ENCODE measurements at regions not wholly inside any gene's neighbourhood (a gene's known extent, or its start where the extent isn't known, plus 50 kb on each side); places are given as distances from the start of the nearest gene placed in this dataset.

DNA sequence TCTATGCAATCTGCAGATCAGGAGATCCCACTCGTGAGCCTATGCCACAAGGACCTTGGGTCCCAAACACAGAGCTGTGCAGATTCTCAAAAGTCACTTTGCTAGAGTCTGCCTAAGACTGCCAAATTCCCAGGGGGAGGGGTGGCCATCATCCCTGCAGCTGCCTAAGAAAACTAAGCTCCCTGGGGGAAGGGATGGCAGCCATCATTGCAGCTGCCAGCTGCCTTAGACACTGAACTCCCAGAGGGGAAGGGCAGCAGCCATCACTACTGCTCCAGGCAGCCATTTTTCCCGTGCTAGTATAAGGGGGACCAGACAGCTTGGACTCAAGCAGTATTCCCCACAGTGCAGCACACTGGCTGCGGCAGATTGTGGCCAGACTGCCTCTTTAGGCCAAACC is 156.9 kb downstream of the NKX6-1 start:
- 6% methylated on average over 3 of the region's 3 CpGs for WGBS (ENCODE audit: insufficient coverage, insufficient replicate concordance, low lambda C conversion rate, missing lambda C conversion rate)
- Histone ChIP-seq H3K27ac (ENCODE audit: control insufficient read depth, insufficient read depth) (no peak overlapping the region), H4K20me1 (ENCODE audit: control insufficient read depth, insufficient read depth) (no peaks in the 10 kb centered on the region), H3K27me3 (replicated peaks in 1 of 2; ENCODE audit: control insufficient read depth in 2 of 2, insufficient read depth in 2 of 2, low read length in 1 of 2) (no peaks in the 10 kb centered on the region), H3K79me2 (ENCODE audit: control insufficient read depth, insufficient read depth, low read length) (no peaks in the 10 kb centered on the region), H3K4me1 (ENCODE audit: control insufficient read depth, insufficient read depth, low read length) (no peaks in the 10 kb centered on the region), H2AFZ (ENCODE audit: control insufficient read depth, low read depth, low read length) (no peak overlapping the region), H3K4me3 (no peak overlapping the region), H3K4me2 (ENCODE audit: control insufficient read depth, insufficient read depth) (no peak overlapping the region), H3K9ac (ENCODE audit: control insufficient read depth, insufficient read depth, low read length) (no peak overlapping the region), H3K36me3 (ENCODE audit: control insufficient read depth in 2 of 2, insufficient read depth in 2 of 2, low read length in 1 of 2) (no peaks in the 10 kb centered on the region), H3K9me3 (replicated peaks; ENCODE audit: control insufficient read depth, insufficient read depth, low read length) (no peaks in the 10 kb centered on the region)
- ATAC-seq (no peak), DNase-seq (ENCODE audit: low read depth, low spot score) (no peak), FAIRE-seq (no peak)
- RAD21 ChIA-PET (ENCODE audit: unreplicated experiment), result no interaction called here
- POLR2A ChIA-PET, result no interaction called here
- BruUV-seq (replicated peaks), result no TSS peak
- in situ Hi-C loops (cut with MboI) (no loop called here), intact Hi-C loops (cut with micrococcal nuclease; ENCODE audit: unreplicated experiment) (no loop called here)
- CTCF ChIA-PET, result no interaction called here
- SMC1A ChIA-PET (ENCODE audit: uncharacterized antibody, unreplicated experiment), result no interaction called here
- no peak for TF ChIP-seq NFYA (IDR thresholded peaks at IDR 0.05; ENCODE audit: borderline replicate concordance, low read depth, low read length)
- TF ChIP-seq, protein P1, sequence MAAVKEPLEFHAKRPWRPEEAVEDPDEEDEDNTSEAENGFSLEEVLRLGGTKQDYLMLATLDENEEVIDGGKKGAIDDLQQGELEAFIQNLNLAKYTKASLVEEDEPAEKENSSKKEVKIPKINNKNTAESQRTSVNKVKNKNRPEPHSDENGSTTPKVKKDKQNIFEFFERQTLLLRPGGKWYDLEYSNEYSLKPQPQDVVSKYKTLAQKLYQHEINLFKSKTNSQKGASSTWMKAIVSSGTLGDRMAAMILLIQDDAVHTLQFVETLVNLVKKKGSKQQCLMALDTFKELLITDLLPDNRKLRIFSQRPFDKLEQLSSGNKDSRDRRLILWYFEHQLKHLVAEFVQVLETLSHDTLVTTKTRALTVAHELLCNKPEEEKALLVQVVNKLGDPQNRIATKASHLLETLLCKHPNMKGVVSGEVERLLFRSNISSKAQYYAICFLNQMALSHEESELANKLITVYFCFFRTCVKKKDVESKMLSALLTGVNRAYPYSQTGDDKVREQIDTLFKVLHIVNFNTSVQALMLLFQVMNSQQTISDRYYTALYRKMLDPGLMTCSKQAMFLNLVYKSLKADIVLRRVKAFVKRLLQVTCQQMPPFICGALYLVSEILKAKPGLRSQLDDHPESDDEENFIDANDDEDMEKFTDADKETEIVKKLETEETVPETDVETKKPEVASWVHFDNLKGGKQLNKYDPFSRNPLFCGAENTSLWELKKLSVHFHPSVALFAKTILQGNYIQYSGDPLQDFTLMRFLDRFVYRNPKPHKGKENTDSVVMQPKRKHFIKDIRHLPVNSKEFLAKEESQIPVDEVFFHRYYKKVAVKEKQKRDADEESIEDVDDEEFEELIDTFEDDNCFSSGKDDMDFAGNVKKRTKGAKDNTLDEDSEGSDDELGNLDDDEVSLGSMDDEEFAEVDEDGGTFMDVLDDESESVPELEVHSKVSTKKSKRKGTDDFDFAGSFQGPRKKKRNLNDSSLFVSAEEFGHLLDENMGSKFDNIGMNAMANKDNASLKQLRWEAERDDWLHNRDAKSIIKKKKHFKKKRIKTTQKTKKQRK (IDR thresholded peaks at IDR 0.05; ENCODE audit: low read depth, low read length), result no peak
- TF ChIP-seq ZSCAN29 (IDR thresholded peaks at IDR 0.05), result no peak
- TF ChIP-seq ESRRA (IDR thresholded peaks at IDR 0.05; ENCODE audit: low read length), result no peak
- TF ChIP-seq FOS (IDR thresholded peaks at IDR 0.05; ENCODE audit: borderline replicate concordance, extremely low read depth, insufficient read length), result no peak
- no peak for TF ChIP-seq IKZF1 (conservative IDR thresholded peaks at IDR 0.05)
- no peak for TF ChIP-seq SMAD1 (IDR thresholded peaks at IDR 0.05; ENCODE audit: low read depth, partially characterized antibody)
- TF ChIP-seq, protein P2, sequence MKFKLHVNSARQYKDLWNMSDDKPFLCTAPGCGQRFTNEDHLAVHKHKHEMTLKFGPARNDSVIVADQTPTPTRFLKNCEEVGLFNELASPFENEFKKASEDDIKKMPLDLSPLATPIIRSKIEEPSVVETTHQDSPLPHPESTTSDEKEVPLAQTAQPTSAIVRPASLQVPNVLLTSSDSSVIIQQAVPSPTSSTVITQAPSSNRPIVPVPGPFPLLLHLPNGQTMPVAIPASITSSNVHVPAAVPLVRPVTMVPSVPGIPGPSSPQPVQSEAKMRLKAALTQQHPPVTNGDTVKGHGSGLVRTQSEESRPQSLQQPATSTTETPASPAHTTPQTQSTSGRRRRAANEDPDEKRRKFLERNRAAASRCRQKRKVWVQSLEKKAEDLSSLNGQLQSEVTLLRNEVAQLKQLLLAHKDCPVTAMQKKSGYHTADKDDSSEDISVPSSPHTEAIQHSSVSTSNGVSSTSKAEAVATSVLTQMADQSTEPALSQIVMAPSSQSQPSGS (IDR thresholded peaks at IDR 0.05; ENCODE audit: low read length), result no peak
- no peak for TF ChIP-seq RAD21 (IDR thresholded peaks at IDR 0.05; ENCODE audit: insufficient read depth, low read depth, low read length)
- no peak for TF ChIP-seq RB1 (IDR thresholded peaks at IDR 0.05; ENCODE audit: borderline replicate concordance)
- no peak for TF ChIP-seq ZNF207 (IDR thresholded peaks at IDR 0.05; ENCODE audit: borderline replicate concordance)
- TF ChIP-seq SREBF1 (IDR thresholded peaks at IDR 0.05; ENCODE audit: low read length), result no peak
- TF ChIP-seq, protein P3, sequence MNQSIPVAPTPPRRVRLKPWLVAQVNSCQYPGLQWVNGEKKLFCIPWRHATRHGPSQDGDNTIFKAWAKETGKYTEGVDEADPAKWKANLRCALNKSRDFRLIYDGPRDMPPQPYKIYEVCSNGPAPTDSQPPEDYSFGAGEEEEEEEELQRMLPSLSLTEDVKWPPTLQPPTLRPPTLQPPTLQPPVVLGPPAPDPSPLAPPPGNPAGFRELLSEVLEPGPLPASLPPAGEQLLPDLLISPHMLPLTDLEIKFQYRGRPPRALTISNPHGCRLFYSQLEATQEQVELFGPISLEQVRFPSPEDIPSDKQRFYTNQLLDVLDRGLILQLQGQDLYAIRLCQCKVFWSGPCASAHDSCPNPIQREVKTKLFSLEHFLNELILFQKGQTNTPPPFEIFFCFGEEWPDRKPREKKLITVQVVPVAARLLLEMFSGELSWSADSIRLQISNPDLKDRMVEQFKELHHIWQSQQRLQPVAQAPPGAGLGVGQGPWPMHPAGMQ (IDR thresholded peaks at IDR 0.05; ENCODE audit: borderline replicate concordance), result no peak
- no peak for TF ChIP-seq BACH1 (IDR thresholded peaks at IDR 0.05; ENCODE audit: borderline replicate concordance)
- no peak for TF ChIP-seq MXI1 (IDR thresholded peaks at IDR 0.05; ENCODE audit: low read depth, low read length)
- TF ChIP-seq, protein P4, sequence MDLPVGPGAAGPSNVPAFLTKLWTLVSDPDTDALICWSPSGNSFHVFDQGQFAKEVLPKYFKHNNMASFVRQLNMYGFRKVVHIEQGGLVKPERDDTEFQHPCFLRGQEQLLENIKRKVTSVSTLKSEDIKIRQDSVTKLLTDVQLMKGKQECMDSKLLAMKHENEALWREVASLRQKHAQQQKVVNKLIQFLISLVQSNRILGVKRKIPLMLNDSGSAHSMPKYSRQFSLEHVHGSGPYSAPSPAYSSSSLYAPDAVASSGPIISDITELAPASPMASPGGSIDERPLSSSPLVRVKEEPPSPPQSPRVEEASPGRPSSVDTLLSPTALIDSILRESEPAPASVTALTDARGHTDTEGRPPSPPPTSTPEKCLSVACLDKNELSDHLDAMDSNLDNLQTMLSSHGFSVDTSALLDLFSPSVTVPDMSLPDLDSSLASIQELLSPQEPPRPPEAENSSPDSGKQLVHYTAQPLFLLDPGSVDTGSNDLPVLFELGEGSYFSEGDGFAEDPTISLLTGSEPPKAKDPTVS (IDR thresholded peaks at IDR 0.05; ENCODE audit: low read depth, low read length), result no peak
- TF ChIP-seq MTA3 (IDR thresholded peaks at IDR 0.05; ENCODE audit: borderline replicate concordance, low read length), result no peak
- no peak for TF ChIP-seq SMARCA5 (IDR thresholded peaks at IDR 0.05)
